HG03097 (cell line): ENCODE measurements at regions not wholly inside any gene's neighbourhood (a gene's known extent, or its start where the extent isn't known, plus 50 kb on each side); places are given as distances from the start of the nearest gene placed in this dataset.

Experiments
- ATAC-seq: cut with Tn5 transposase; IDR thresholded peaks from one replicate; pipeline ENCODE4 v1.9.1; 2021; ENCODE audit not compliant: unreplicated experiment, low FRiP score

DNA sequence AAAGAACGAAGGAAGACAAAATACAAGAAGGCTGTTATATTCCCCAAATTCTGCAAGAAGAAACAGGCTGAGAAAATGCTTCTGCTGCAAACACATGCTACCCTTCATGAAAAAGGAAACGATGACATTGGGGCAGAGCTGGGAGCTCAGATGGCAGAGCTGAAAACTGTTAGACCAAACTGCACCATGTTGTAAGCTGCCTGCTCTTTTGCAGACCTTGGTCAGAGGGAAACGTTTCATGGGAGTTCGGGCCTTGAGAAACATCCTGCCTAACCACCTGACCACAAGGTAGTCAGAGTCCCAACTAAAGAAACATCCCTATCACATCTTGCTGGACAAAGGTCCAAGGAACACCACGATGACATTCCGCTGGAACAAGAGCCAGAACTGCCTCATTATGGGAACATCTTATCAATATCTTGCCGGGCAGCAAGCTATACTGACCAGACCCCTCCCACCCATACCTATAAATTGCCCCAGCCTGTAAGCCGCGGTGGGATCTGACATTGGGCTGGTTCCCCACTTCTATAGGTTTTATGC, 110.7 kb upstream of the CTSC start:
- no peak for ATAC-seq

- ATAC-seq, result no peak
Measured at GRCh38 chr11:88447281-88447680, 109.7 kb upstream of the CTSC start.

DNA sequence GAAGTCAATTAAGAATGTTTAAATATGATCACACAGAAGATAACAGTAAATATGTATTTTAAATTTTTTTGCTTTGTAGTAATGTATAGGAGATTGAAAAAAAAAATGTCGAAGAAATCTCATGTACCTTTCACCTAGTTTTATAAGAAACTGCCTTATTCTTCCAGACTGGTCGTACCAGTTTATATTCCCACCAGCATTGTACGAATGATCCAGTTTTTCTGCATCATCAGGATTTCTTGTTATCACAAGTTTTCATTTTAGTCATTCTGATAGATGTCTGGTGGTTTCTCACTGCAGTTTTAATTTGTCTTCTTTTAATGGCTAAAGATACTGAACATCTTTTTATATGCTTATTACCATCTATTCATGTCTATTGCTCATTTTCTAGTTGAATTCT, 101.8 kb upstream of the CTSC start:
- no peak for ATAC-seq

DNA sequence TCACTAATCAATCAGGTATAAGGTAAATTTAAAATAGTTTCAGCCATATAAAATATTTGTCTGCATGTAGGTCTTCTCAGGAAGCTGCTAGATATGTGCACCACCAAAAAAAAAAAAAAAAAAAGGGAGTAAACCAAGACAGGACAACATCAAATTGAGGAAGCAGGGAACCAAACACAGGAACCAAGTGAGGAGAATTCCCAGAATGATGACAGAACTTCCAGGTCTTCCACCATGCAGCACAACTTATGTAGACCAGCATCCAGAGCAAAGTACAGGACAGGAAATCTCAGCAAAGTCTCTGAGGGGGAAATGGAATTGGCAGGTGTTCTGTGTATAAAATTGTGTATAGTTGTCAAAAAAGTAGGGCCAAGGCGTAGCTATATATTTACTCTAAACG, 101.2 kb upstream of the CTSC start:
- no peak for ATAC-seq

DNA sequence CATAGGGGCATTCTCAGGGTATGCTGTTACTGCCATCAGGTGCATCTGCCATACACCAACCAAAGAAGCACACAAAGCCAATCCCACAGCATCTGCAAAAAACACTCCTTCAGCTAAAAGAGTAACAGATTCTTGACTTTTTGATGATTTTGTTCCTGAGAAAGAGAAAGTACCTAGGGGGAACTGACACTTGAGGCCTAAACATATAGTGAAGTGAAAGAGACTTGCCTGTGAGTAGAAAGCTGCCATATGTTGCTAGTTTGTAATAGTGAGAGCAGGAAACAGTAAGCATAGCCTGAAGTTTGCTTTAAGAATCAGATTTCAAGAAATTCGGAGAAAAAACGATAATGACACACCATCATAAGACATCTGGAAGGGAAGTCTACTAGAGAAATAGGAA, 97.9 kb upstream of the CTSC start:
- ATAC-seq, result peak; percentile 90

DNA sequence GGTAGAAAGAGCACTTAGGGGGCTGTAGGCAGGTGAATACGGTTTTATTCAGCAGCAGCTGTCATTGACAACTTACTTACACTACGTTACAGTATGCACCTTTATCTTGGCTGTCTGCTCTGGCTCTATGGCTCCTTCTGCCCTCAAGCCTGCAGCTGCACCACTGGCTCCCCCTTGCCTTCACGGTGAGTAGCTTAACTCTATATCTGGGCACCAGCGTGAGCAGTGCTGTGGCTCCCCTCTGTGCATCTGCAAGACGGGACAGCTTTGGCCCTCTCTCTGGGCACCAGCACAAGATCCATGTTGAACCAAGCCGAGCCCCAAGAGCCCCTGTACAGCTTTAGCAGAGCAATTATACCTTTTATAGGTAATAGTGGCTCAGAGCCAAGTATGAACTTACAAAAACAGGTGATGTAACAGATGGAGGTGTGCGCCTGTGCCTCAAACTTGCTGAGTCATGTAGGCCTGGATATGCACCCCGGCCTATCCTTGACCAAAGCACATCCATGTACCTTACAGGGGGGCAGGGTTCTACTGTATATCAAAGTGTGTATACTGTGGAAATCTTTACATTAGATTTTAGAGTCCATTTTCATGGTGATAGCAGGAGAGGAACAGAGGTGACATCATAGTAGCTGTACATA, 96.9 kb upstream of the CTSC start:
- ATAC-seq, result no peak

DNA sequence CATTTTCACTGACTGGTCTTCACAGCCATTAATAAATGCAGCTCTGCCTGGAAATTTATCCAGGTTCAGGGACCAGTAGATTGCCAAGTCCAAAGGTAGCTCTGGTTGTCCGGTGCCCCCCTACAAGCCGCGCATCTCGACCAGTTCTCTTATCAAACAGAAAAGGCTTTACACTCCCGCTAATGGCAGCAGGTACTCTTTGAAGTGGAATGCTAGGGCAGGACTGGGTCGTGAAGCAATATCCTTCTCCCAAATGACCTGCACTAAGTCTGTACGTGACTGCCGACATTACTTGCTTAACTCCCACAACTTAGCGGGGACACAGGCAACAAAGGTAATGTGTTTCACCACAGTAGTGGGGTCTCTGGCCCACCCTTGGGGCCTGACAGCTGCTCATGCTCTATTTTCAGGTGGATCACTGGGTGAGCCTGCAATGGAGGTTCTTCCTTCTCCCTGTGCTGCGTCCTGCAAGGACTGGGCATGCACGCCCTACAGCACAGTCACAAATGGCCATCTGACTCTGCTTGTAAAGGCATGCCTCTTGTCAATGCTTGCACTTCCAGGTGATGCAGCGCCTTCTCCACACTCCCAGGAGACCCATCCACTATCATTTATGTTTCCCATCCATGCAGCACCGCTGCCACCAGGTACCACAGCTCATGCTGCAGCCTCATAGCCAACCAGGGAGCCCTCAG, 96.1 kb upstream of the CTSC start:
- no peak for ATAC-seq

- no peak for ATAC-seq
Measured at GRCh38 chr11:88431675-88432341, 94.3 kb upstream of the CTSC start.

- no peak for ATAC-seq
Measured at GRCh38 chr11:88428959-88429358, 91.4 kb upstream of the CTSC start.

DNA sequence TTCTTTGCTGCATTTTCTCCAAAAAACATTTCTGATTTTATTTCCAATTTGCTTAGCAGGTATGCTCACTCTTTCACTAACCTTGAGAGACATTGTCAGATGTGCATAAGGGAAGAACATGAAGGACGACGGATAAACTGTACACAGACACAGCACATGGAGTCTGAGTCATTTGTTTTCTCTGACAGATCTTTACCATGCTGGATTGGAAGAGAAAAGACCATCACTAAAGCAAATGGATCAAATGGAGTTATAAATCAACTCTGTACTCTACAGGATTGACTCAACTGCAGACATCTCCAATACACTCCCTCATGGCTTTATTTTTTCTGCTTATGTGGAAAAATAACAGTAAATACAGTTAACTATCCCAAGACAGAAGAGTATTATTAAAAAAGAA, 90.2 kb upstream of the CTSC start:
- ATAC-seq, result no peak

GRCh38 chr11:88424881-88425280, 87.3 kb upstream of the CTSC start:
- no peak for ATAC-seq

DNA sequence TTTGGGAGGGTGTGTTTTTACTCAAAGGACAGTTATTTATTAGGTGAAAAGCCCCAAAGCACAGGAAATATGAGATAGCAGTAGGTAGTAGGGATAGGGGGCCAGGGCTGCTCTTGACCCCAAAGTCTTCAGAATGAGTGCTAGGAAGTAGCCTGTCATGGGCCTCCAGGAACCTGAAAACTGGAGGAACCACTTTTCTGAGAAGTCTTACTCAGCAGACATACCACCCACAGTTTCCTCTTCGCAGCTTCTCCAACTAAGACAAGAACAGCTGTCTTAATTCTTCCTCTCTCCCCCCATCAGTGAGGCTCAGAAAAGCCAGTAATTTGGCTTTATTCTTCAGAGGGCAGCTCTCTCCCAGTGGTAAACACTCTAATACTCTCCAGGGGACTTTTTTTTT, 84.0 kb upstream of the CTSC start:
- ATAC-seq, result peak; percentile 89

DNA sequence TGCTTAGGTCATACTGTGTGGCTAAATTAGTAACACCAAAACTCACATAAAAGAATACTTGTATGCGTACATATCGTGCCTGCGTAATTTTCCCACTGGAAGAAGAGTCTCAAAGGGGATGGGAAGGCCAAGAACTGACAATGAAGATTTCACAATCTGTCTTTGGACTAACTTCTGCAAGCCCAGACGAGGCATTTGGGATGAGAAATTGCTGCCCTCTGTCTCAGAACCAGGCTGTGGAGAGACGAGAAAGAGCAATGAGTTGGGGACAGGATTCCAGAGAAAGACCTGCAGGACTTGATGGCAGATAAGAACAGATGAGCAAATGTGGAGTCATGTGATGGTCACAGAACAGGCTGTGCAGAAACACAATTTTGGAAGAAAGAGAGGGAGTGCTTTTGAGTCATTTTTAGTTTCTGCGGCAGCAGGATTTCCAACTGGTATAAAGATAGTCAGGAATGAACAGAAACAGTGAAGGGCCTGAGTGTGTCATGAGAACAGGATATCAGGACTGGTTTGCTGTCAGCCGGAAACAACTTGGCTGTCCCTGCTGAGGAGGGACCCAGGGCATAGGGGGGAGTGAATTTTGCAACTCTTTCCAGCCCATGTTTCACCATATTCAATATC, 82.7 kb upstream of the CTSC start:
- no peak for ATAC-seq

GRCh38 chr11:88418508-88418907, 81.0 kb upstream of the CTSC start:
- ATAC-seq, result no peak

DNA sequence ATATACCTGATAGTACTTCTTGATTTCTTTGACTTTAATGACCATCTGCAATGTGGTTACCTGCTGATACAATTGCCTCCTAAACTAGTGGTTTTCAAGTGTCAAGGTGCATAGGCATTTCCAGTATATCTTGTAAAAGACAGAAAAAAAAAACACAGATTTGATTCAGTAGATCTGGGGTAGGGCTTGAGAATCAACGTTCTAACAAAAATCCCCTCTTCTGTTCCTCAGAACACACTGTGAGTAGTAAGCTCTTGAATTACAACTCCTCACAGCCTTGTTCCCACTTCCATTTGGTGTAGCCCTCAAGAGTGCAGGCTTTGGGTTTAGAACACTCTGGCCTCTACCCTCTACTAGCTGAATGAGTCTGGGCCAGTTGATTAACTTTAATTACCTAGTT, 78.0 kb upstream of the CTSC start:
- ATAC-seq, result no peak

- peak; percentile 52 for ATAC-seq
Measured at GRCh38 chr11:88414981-88415413, 77.5 kb upstream of the CTSC start.

GRCh38 chr11:88414385-88414861, 76.9 kb upstream of the CTSC start:
- ATAC-seq, result peak; percentile 44

DNA sequence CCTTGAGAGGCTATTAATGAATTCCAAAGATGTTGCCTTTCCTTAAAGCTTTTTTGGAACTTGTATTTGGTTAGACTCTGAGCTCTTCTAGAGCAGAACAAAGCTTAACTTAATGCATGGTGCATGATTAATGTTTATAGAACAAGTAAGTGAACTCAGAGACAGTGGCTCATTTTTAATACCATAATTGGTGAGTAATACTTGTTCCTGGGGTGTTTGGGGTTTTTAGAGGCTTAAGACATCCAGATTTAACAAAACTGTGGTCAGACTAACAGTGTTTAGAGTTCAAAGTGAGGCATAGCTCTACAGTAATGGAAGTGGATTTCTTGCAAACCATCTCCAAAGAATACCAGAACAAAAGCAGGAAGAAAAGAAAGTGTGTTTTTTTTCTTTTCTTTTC, 73.7 kb upstream of the CTSC start:
- no peak for ATAC-seq

GRCh38 chr11:88410656-88411055, 73.1 kb upstream of the CTSC start:
- ATAC-seq, result no peak

- no peak for ATAC-seq
Measured at GRCh38 chr11:88410056-88410455, 72.5 kb upstream of the CTSC start.

DNA sequence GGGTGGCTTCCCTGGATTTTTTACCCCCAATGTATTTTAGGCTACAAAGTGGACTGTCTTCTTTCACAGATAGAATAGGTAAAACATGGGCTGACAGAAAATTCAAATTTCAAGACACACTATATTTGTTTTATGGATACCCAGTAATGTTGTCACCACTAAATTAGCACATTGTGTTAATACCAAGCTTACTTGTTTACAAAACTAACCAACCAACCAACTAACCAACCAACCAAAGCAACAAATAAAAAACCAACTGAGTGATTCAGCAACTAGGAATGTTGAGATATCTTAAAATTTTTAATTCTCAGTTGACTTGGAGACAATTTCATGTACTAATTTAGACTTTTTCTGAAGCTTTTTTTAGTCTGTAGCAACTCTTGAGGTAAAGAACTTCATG, 69.3 kb upstream of the CTSC start:
- ATAC-seq, result no peak
